GM18870 (cell line): ENCODE measurements at regions not wholly inside any gene's neighbourhood (a gene's known extent, or its start where the extent isn't known, plus 50 kb on each side); places are given as distances from the start of the nearest gene placed in this dataset.

Experiments used
- ATAC-seq: cut with Tn5 transposase; IDR thresholded peaks from one replicate; pipeline ENCODE4 v1.9.1; 2021; ENCODE audit warnings: moderate library complexity; ENCODE audit not compliant: unreplicated experiment

- ATAC-seq: no peak
These were observed 178.7 kb upstream of the FAM98A start for GRCh38 chr2:33777786-33778185.

GRCh38 chr2:33775306-33775705 lies 176.2 kb upstream of the FAM98A start:
- ATAC-seq: no peak

- ATAC-seq: no peak
These were observed 170.9 kb upstream of the FAM98A start for GRCh38 chr2:33770023-33770422.

GRCh38 chr2:33766175-33766574 lies 167.1 kb upstream of the FAM98A start:
- no peak for ATAC-seq

- no peak for ATAC-seq
These were observed 166.0 kb upstream of the FAM98A start for GRCh38 chr2:33765122-33765521.

GRCh38 chr2:33764551-33764950 lies 165.5 kb upstream of the FAM98A start:
- ATAC-seq: no peak

GRCh38 chr2:33763671-33764310 lies 164.7 kb upstream of the FAM98A start:
- ATAC-seq: no peak

GRCh38 chr2:33762636-33763035 lies 163.5 kb upstream of the FAM98A start:
- ATAC-seq: no peak

- ATAC-seq: no peak
These were observed 147.2 kb upstream of the FAM98A start for GRCh38 chr2:33746208-33746800.

- no peak for ATAC-seq
These were observed 136.0 kb upstream of the FAM98A start for GRCh38 chr2:33735096-33735495.

- no peak for ATAC-seq
These were observed 131.7 kb upstream of the FAM98A start for GRCh38 chr2:33730804-33731203.

- no peak for ATAC-seq
These were observed 131.1 kb upstream of the FAM98A start for GRCh38 chr2:33730193-33730592.

- ATAC-seq: no peak
These were observed 130.3 kb upstream of the FAM98A start for GRCh38 chr2:33729353-33729752.

GRCh38 chr2:33728106-33728505 lies 129.0 kb upstream of the FAM98A start:
- no peak for ATAC-seq

- ATAC-seq: no peak
These were observed 128.4 kb upstream of the FAM98A start for GRCh38 chr2:33727361-33728032.

- ATAC-seq: no peak
These were observed 127.3 kb upstream of the FAM98A start for GRCh38 chr2:33726415-33726814.

GRCh38 chr2:33723329-33723728 lies 124.2 kb upstream of the FAM98A start:
- no peak for ATAC-seq

- ATAC-seq: no peak
These were observed 120.0 kb upstream of the FAM98A start for GRCh38 chr2:33719067-33719466.

GRCh38 chr2:33712674-33713073 lies 113.6 kb upstream of the FAM98A start:
- no peak for ATAC-seq

- no peak for ATAC-seq
These were observed 110.9 kb upstream of the FAM98A start for GRCh38 chr2:33709951-33710350.

- no peak for ATAC-seq
These were observed 108.2 kb upstream of the FAM98A start for GRCh38 chr2:33707312-33707711.

- ATAC-seq: no peak
These were observed 107.3 kb upstream of the FAM98A start for GRCh38 chr2:33706410-33706809.
